ENCODE measurements at regions not wholly inside any gene's neighbourhood (a gene's known extent, or its start where the extent isn't known, plus 50 kb on each side); places are given as distances from the start of the nearest gene placed in this dataset.

- ATAC-seq: no peak
- H3K9me3 ChIP-seq: no peaks in the 10 kb centered on the region
- no peak for DNase-seq
Measured at GRCh38 chr20:24261351-24261750, 208.1 kb upstream of the SYNDIG1 start.

GRCh38 chr20:24257171-24257570 lies 212.3 kb upstream of the SYNDIG1 start:
- WGBS, 2 donors: 97 to 99% methylated on average over 3 of the region's 3 CpGs
- Histone ChIP-seq H3K27ac (no peak overlapping the region), H3K4me3 (no peak overlapping the region), H3K27me3 (peaks cover 0 to 3% (median 0%) of the 10 kb centered on the region in 7 donors), H3K4me1 (no peaks in the 10 kb centered on the region), H3K36me3 (no peaks in the 10 kb centered on the region), H3K9me3 (no peaks in the 10 kb centered on the region)
- ATAC-seq: no peak
- no peak for TF ChIP-seq CTCF (IDR thresholded peaks at IDR 0.05)
- DNase-seq: no peak
- intact Hi-C loops (cut with DNase I): no loop called here

More at GRCh38 chr20:24261351-24261750, 208.1 kb upstream of the SYNDIG1 start:
- no peak overlapping the region for H3K27ac ChIP-seq
- no peaks in the 10 kb centered on the region for H3K36me3 ChIP-seq
- peaks cover 0 to 20% (median 10%) of the 10 kb centered on the region in 7 donors for H3K27me3 ChIP-seq
- intact Hi-C loops (cut with DNase I): no loop called here
- WGBS, 2 donors: 60 to 62% methylated on average over 3 of the region's 3 CpGs
- H3K4me1 ChIP-seq: no peaks in the 10 kb centered on the region
- no peak overlapping the region for H3K4me3 ChIP-seq
- TF ChIP-seq CTCF (IDR thresholded peaks at IDR 0.05): no peak

- no peaks in the 10 kb centered on the region for H3K9me3 ChIP-seq
- intact Hi-C loops (cut with DNase I): no loop called here
- no peak for TF ChIP-seq CTCF (IDR thresholded peaks at IDR 0.05)
- 86 to 91% methylated on average over 9 of the region's 9 CpGs for WGBS, 2 donors
- DNase-seq (no peak), ATAC-seq (no peak)
- no peak overlapping the region for H3K27ac ChIP-seq
- no peaks in the 10 kb centered on the region for H3K4me1 ChIP-seq
- peaks cover 0 to 3% (median 0%) of the 10 kb centered on the region in 7 donors for H3K27me3 ChIP-seq
- no peaks in the 10 kb centered on the region for H3K36me3 ChIP-seq
- no peak overlapping the region for H3K4me3 ChIP-seq
Measured at GRCh38 chr20:24256307-24256706, 213.1 kb upstream of the SYNDIG1 start.

GRCh38 chr20:24254480-24254879 lies 214.9 kb upstream of the SYNDIG1 start:
- intact Hi-C loops (cut with DNase I): no loop called here
- no peaks in the 10 kb centered on the region for H3K36me3 ChIP-seq
- H3K4me3 ChIP-seq: no peak overlapping the region
- no peak for ATAC-seq
- H3K27me3 ChIP-seq: no peaks in the 10 kb centered on the region
- no peaks in the 10 kb centered on the region for H3K4me1 ChIP-seq
- TF ChIP-seq CTCF (IDR thresholded peaks at IDR 0.05): no peak
- WGBS, 2 donors: 74 to 80% methylated on average over 3 of the region's 3 CpGs
- H3K9me3 ChIP-seq: no peaks in the 10 kb centered on the region
- H3K27ac ChIP-seq: no peak overlapping the region
- DNase-seq: no peak

Measured in heart right ventricle (tissue), 16 donors.